H1 (cell line): ENCODE measurements at regions not wholly inside any gene's neighbourhood (a gene's known extent, or its start where the extent isn't known, plus 50 kb on each side); places are given as distances from the start of the nearest gene placed in this dataset.

Experiments
- CTCF ChIA-PET: fragments of 300-600 bp; sonication (Branson Sonifier 250); formaldehyde crosslinking; loops from one replicate; lab custom pipeline; 2021; ENCODE audit not compliant: partially characterized antibody; lab: Charles Lee
- POLR2A ChIA-PET: fragments of 300-600 bp; sonication (Branson Sonifier 250); formaldehyde crosslinking; loops from one replicate; lab custom pipeline; 2021; ENCODE audit warnings: inconsistent platforms; ENCODE audit not compliant: partially characterized antibody; lab: Charles Lee
- DNase-seq, 2 experiments: peaks; one replicate each; pipeline versions ENCODE4 v3.0.0 to v3.0.0-alpha.2; 2010 to 2022; ENCODE audit warnings: low spot score in 2 of 2, low read depth in 1 of 2, mixed read lengths in 1 of 2
- FAIRE-seq: peaks from 2 replicates; lab custom pipeline; 2011; peaks lifted over from hg19 to GRCh38; lab: Jason Lieb, UNC
- H2AFZ ChIP-seq: 2 replicates; pipeline ENCODE4 v1.8.1; 2012; ENCODE audit warnings: low read length, inconsistent platforms
- H2AK5ac ChIP-seq: 2 replicates; pipeline ENCODE4 v1.6.1; 2013; ENCODE audit warnings: low read depth, low read length
- H2BK120ac ChIP-seq: replicated peaks from 2 replicates; pipeline ENCODE3; 2013; ENCODE audit warnings: low read depth, low read length, inconsistent platforms
- H2BK12ac ChIP-seq: 2 replicates; pipeline ENCODE4 v1.6.1; 2013; ENCODE audit warnings: low read depth, low read length
- H2BK15ac ChIP-seq: 2 replicates; pipeline ENCODE4 v1.6.1; 2013; ENCODE audit warnings: low read length
- H2BK20ac ChIP-seq: 2 replicates; pipeline ENCODE4 v1.6.1; 2013; ENCODE audit warnings: low read length
- H2BK5ac ChIP-seq: 2 replicates; pipeline ENCODE4 v1.6.1; 2013; ENCODE audit warnings: low read depth, low read length
- H3K14ac ChIP-seq: 2 replicates; pipeline ENCODE4 v1.6.1; 2013; ENCODE audit warnings: inconsistent platforms; ENCODE audit not compliant: insufficient read length
- H3K18ac ChIP-seq: 2 replicates; pipeline ENCODE4 v1.6.1; 2013; ENCODE audit warnings: low read length; ENCODE audit errors: extremely low read depth
- H3K23ac ChIP-seq: 2 replicates; pipeline ENCODE4 v1.6.1; 2013; ENCODE audit warnings: inconsistent platforms; ENCODE audit not compliant: insufficient read length
- H3K23me2 ChIP-seq: 2 replicates; pipeline ENCODE4 v1.6.1; 2013; ENCODE audit warnings: low read depth, low read length
- H3K27ac ChIP-seq: 2 replicates; pipeline ENCODE4 v1.6.1; 2011; ENCODE audit warnings: low read depth, low read length, inconsistent platforms
- H3K27me3 ChIP-seq, 4 experiments: replicated peaks in 1 of 4; 1 replicate in 1 of 4; 2 replicates in 3 of 4; pipeline versions ENCODE4 v1.6.1 to v1.8.1; 2011 to 2013; ENCODE audit warnings: low read length in 3 of 4, mild to moderate bottlenecking in 3 of 4, inconsistent platforms in 2 of 4, mixed read lengths in 2 of 4, moderate library complexity in 1 of 4; ENCODE audit not compliant: control insufficient read depth in 3 of 4, insufficient read depth in 3 of 4; ENCODE audit errors: extremely low read depth in 1 of 4
- H3K36me3 ChIP-seq, 4 experiments: 2 replicates each; pipeline versions ENCODE4 v1.6.1 to v1.8.1; 2011 to 2013; ENCODE audit warnings: mild to moderate bottlenecking in 4 of 4, low read length in 3 of 4, moderate library complexity in 2 of 4, control low read depth in 1 of 4, inconsistent platforms in 1 of 4; ENCODE audit not compliant: insufficient read depth in 4 of 4, control insufficient read depth in 2 of 4
- H3K4ac ChIP-seq: replicated peaks from 2 replicates; pipeline ENCODE3; 2013; ENCODE audit warnings: low read length, low read depth, mixed read lengths, inconsistent platforms; ENCODE audit not compliant: insufficient read length
- H3K4me1 ChIP-seq, 4 experiments: replicated peaks in 1 of 4; 1 replicate in 1 of 4; 2 replicates in 3 of 4; pipeline versions ENCODE4 v1.6.1 to v1.8.1; 2011 to 2013; ENCODE audit warnings: low read length in 3 of 4, inconsistent platforms in 2 of 4, mixed read lengths in 1 of 4; ENCODE audit not compliant: insufficient read depth in 4 of 4, control insufficient read depth in 3 of 4
- H3K4me2 ChIP-seq, 2 experiments: 2 replicates each; pipeline versions ENCODE4 v1.6.1 to v1.8.1; 2011 to 2013; ENCODE audit warnings: low read depth in 2 of 2, low read length in 2 of 2, control low read depth in 1 of 2, inconsistent platforms in 1 of 2, mild to moderate bottlenecking in 1 of 2; ENCODE audit not compliant: insufficient read depth in 1 of 2
- H3K4me3 ChIP-seq, 4 experiments: fragments of 200-600, 300-600 bp in 1 of 4; sonication (generic), shearing (Covaris generic), sonication (Bioruptor Twin) in 1 of 4; 2 replicates each; pipeline versions ENCODE4 v1.5.1 to v1.8.1; 2011 to 2016; ENCODE audit warnings: low read length in 4 of 4, low read depth in 3 of 4, control low read depth in 2 of 4, inconsistent platforms in 2 of 4, mild to moderate bottlenecking in 2 of 4, mixed read lengths in 1 of 4, moderate library complexity in 1 of 4; ENCODE audit not compliant: insufficient read depth in 2 of 4; ENCODE audit errors: extremely low read depth in 1 of 4
- H3K56ac ChIP-seq: replicated peaks from 2 replicates; pipeline ENCODE3; 2013; ENCODE audit warnings: low read depth, mild to moderate bottlenecking, mixed read lengths, low read length, inconsistent platforms; ENCODE audit not compliant: insufficient read length
- H3K79me1 ChIP-seq: 2 replicates; pipeline ENCODE4 v1.6.1; 2013; ENCODE audit warnings: low read depth, low read length, control low read depth
- H3K79me2 ChIP-seq, 2 experiments: 2 replicates each; pipeline versions ENCODE4 v1.6.1 to v1.8.1; 2012 to 2013; ENCODE audit warnings: low read length in 2 of 2, mild to moderate bottlenecking in 2 of 2, inconsistent platforms in 1 of 2; ENCODE audit not compliant: insufficient read depth in 2 of 2, control insufficient read depth in 1 of 2
- H3K9ac ChIP-seq, 4 experiments: replicated peaks in 1 of 4; 1 replicate in 1 of 4; 2 replicates in 3 of 4; pipeline versions ENCODE4 v1.6.1 to v1.8.1; 2011 to 2013; ENCODE audit warnings: low read depth in 3 of 4, low read length in 3 of 4, control low read depth in 2 of 4, mild to moderate bottlenecking in 2 of 4, moderate library complexity in 2 of 4, inconsistent platforms in 1 of 4; ENCODE audit errors: extremely low read depth in 1 of 4
- H3K9me3 ChIP-seq, 2 experiments: 2 replicates each; pipeline versions ENCODE4 v1.6.1 to v1.8.1; 2012 to 2013; ENCODE audit warnings: mild to moderate bottlenecking in 2 of 2, moderate library complexity in 2 of 2, control low read depth in 1 of 2, inconsistent platforms in 1 of 2, low read depth in 1 of 2, low read length in 1 of 2, mixed read lengths in 1 of 2; ENCODE audit not compliant: insufficient read depth in 2 of 2
- H4K20me1 ChIP-seq, 2 experiments: replicated peaks in 1 of 2; 2 replicates each; pipeline versions ENCODE3 to v1.8.1; 2011 to 2013; ENCODE audit warnings: inconsistent platforms in 2 of 2, low read length in 2 of 2, mild to moderate bottlenecking in 1 of 2; ENCODE audit not compliant: insufficient read depth in 2 of 2, control insufficient read depth in 1 of 2
- H4K5ac ChIP-seq: 2 replicates; pipeline ENCODE4 v1.6.1; 2013; ENCODE audit warnings: low read length, low read depth, mixed read lengths, inconsistent platforms; ENCODE audit not compliant: insufficient read length
- H4K8ac ChIP-seq: 2 replicates; pipeline ENCODE4 v1.8.0; 2013; ENCODE audit warnings: mild to moderate bottlenecking, moderate library complexity, low read length, inconsistent platforms; ENCODE audit not compliant: insufficient read depth; ENCODE audit errors: extremely low read depth
- H4K91ac ChIP-seq: replicated peaks from 2 replicates; pipeline ENCODE3; 2013; ENCODE audit warnings: low read length, mixed read lengths, inconsistent platforms; ENCODE audit not compliant: insufficient read length
- CHD2 ChIP-seq: IDR thresholded peaks from 2 replicates; pipeline ENCODE4 v1.6.1; 2012; ENCODE audit warnings: low read length, improper control_type of control experiment
- GABPA ChIP-seq: IDR thresholded peaks from 2 replicates; pipeline ENCODE4 v1.6.1; 2011; ENCODE audit warnings: mild to moderate bottlenecking, low read length, moderate library complexity, borderline replicate concordance; ENCODE audit not compliant: insufficient read depth
- KDM5A ChIP-seq: fragments of 200-600 bp; IDR thresholded peaks from 2 replicates; pipeline ENCODE4 v1.7.1; 2012; ENCODE audit warnings: mild to moderate bottlenecking, low read length, inconsistent platforms, mixed read lengths
- RAD21 ChIP-seq, 2 experiments: IDR thresholded peaks in 1 of 2; conservative IDR thresholded peaks in 1 of 2; 2 replicates each; pipeline ENCODE4 v1.6.1; 2011; ENCODE audit warnings: low read depth in 2 of 2, low read length in 2 of 2, improper control_type of control experiment in 1 of 2, inconsistent platforms in 1 of 2, mild to moderate bottlenecking in 1 of 2, moderate library complexity in 1 of 2
- RXRA ChIP-seq: IDR thresholded peaks from 2 replicates; pipeline ENCODE4 v1.6.1; 2011; ENCODE audit warnings: low read depth, mild to moderate bottlenecking, low read length, moderate library complexity; ENCODE audit not compliant: insufficient read depth
- SIRT6 ChIP-seq: IDR thresholded peaks from one replicate; pipeline ENCODE4 v1.7.1; 2012; ENCODE audit warnings: low read length, inconsistent platforms
- SP1 ChIP-seq: IDR thresholded peaks from 2 replicates; pipeline ENCODE4 v1.6.1; 2011; ENCODE audit warnings: low read depth, low read length
- SRF ChIP-seq: IDR thresholded peaks from 2 replicates; pipeline ENCODE4 v1.6.1; 2011; ENCODE audit warnings: mild to moderate bottlenecking, low read depth, low read length, moderate library complexity
- TCF12 ChIP-seq: IDR thresholded peaks from 2 replicates; pipeline ENCODE4 v1.6.1; 2011; ENCODE audit warnings: low read depth, mild to moderate bottlenecking, low read length
- YY1 ChIP-seq: IDR thresholded peaks from 2 replicates; pipeline ENCODE4 v1.6.1; 2011; ENCODE audit warnings: low read depth, mild to moderate bottlenecking, low read length
- WGBS, 2 experiments: shearing (Covaris generic) in 1 of 2; methylation state at CpG; one replicate each; pipeline versions ENCODE4 v1.1.6 to v1.1.7; 2013 to 2015; ENCODE audit warnings: low lambda C conversion rate in 2 of 2, mixed read lengths in 2 of 2, inconsistent platforms in 1 of 2, low coverage in 1 of 2, missing lambda C conversion rate in 1 of 2; ENCODE audit not compliant: insufficient replicate concordance in 2 of 2, insufficient coverage in 1 of 2, insufficient read length in 1 of 2; ENCODE audit errors: extremely low coverage in 1 of 2, missing lambda C conversion rate in 1 of 2; 5-methylcytosine and 5-hydroxymethylcytosine counted together
- TF ChIP-seq, protein P1 (sequence below): IDR thresholded peaks from 2 replicates; pipeline ENCODE4 v1.6.1; 2012; ENCODE audit warnings: inconsistent platforms

DNA sequence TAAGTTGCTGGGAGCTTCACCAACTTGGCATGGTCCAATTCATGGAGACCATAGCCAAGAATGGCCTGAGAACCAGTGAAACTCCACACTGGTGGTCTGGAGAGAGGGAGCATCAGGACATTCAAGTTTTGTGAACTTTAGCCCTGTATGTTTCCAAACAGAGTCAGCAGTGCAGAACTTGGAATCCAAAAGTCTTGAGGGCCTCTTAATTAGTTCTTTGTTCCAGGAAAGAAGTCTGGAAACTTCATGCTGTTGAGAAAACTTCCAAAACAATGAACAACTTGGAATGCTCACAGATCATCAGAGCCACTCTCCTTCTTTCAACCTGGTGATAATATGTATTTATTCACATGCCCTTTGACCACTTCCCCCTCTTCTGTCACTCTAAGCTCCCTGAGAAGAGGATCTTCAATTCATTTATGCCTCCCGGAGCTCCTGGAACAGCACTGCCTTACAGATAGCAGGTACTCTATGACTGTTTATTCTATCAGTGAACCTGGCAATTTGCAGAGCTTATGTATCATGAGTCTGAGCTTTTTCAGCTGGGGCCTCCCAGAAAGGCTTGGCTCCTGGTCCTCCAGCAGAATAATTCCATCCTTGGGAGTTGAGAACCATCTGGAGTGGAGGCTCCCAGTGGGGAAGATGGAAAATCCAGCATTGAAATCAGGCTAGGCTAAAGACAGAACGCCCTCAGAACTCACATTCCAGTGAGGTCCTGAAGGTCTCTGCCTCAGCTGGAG lies 191.4 kb downstream of the KTN1 start:
- Histone ChIP-seq H2BK15ac (no peak overlapping the region), H3K27me3 (no peaks in the 10 kb centered on the region), H4K20me1 (peaks cover 0 to 2% of the 10 kb centered on the region in 2 experiments), H4K91ac (no peak overlapping the region), H2BK5ac (no peak overlapping the region), H3K4me3 (no peak overlapping the region), H4K5ac (no peak overlapping the region), H3K23me2 (no peaks in the 10 kb centered on the region), H3K18ac (no peak overlapping the region), H3K4me2 (no peak overlapping the region), H3K36me3 (no peaks in the 10 kb centered on the region; a peak in 1 of 8 replicates), H2BK12ac (no peak overlapping the region), H3K9ac (no peak overlapping the region), H4K8ac (no peak overlapping the region), H3K4ac (no peak overlapping the region), H3K14ac (no peak overlapping the region), H3K27ac (no peak overlapping the region), H3K56ac (no peak overlapping the region), H3K79me1 (no peaks in the 10 kb centered on the region), H2BK120ac (no peak overlapping the region), H3K4me1 (no peaks in the 10 kb centered on the region), H2BK20ac (no peak overlapping the region), H3K79me2 (no peaks in the 10 kb centered on the region), H2AFZ (no peak overlapping the region), H3K23ac (no peak overlapping the region), H3K9me3 (no peaks in the 10 kb centered on the region), H2AK5ac (no peak overlapping the region)
- ChIA-PET CTCF (interaction anchor here (0.9 to 2.4 kb wide), 4 partner anchors 9 to 39 kb away, joined by 3 to 7 read pairs (median 4); no protein-coding TSS in a partner anchor), POLR2A (no interaction called here)
- WGBS, 2 experiments: 97% methylated on average over 2 of the region's 2 CpGs; no CpG with 5 or more reads in 1 of the 2 experiments
- no peak for FAIRE-seq
- DNase-seq: no peak
- TF ChIP-seq GABPA (no peak), TCF12 (no peak), SRF (no peak), SIRT6 (no peak), YY1 (no peak), SP1 (no peak), RAD21 (IDR thresholded peaks at IDR 0.05 in 1 of 2, conservative IDR thresholded peaks at IDR 0.05 in 1 of 2; ENCODE audit: low read depth in 2 of 2, low read length in 2 of 2) (no peak), RXRA (no peak), CHD2 (no peak), KDM5A (no peak)
- TF ChIP-seq, protein P1, sequence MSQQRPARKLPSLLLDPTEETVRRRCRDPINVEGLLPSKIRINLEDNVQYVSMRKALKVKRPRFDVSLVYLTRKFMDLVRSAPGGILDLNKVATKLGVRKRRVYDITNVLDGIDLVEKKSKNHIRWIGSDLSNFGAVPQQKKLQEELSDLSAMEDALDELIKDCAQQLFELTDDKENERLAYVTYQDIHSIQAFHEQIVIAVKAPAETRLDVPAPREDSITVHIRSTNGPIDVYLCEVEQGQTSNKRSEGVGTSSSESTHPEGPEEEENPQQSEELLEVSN: no peak
